ENCODE measurements at regions not wholly inside any gene's neighbourhood (a gene's known extent, or its start where the extent isn't known, plus 50 kb on each side); places are given as distances from the start of the nearest gene placed in this dataset.

DNA sequence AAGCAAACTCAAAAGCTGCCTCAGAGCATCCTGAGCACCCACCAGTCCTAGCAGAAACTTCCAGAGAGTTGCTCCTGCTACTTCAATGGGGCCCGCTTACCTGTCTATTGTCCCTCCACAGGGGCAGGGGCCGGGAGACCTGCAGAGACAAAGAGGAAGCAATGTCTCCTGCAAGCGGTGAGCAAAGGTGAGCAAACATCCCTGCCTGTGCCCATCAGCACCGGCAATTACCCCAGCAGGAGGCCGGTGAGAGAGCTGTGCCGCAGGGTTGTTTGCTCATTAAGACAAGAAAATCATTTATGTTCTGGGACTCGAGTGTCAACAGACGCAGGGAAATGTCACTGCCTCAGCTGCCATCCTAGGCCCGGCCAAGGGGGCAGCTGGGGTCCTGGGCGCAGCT, 53.8 kb upstream of the TARDBP start:
- Histone ChIP-seq H3K9me1 (replicated peaks; ENCODE audit: control insufficient read depth, extremely low read depth, insufficient read depth, low read length) (no peaks in the 10 kb centered on the region), H3K27me3 (ENCODE audit: control insufficient read depth in 2 of 2, insufficient read depth in 2 of 2, low read length in 2 of 2) (peaks cover 0 to 2% of the 10 kb centered on the region in 2 experiments), H3K36me3 (ENCODE audit: control insufficient read depth in 2 of 2, extremely low read depth in 1 of 2, insufficient read depth in 2 of 2, low read length in 2 of 2) (no peaks in the 10 kb centered on the region), H3K9me3 (replicated peaks; ENCODE audit: control insufficient read depth, insufficient read depth, low read length) (no peaks in the 10 kb centered on the region), H3K27ac (ENCODE audit: insufficient read depth, low read depth, low read length) (no peak overlapping the region), H3K4me1 (ENCODE audit: control insufficient read depth, extremely low read depth, insufficient read depth, low read length) (no peaks in the 10 kb centered on the region), H3K79me2 (ENCODE audit: control insufficient read depth, insufficient read depth, low read length) (no peaks in the 10 kb centered on the region), H3K9ac (replicated peaks; ENCODE audit: extremely low read depth, insufficient read depth, low read length) (no peak overlapping the region), H4K20me1 (replicated peaks; ENCODE audit: control insufficient read depth, extremely low read depth, insufficient read depth, low read length) (no peaks in the 10 kb centered on the region), H3K4me3 (replicated peaks in 1 of 3; ENCODE audit: insufficient read depth in 1 of 3, low read depth in 1 of 3, low read length in 3 of 3) (no peak overlapping the region), H2AFZ (ENCODE audit: low read depth, low read length) (no peak overlapping the region), H3K4me2 (ENCODE audit: insufficient read depth, low read length) (no peak overlapping the region)
- intact Hi-C loops (cut with micrococcal nuclease) (no loop called here), dilution Hi-C loops (cut with MboI; ENCODE audit: extremely low pct_ligation_motif_present, low sequenced_read_pairs) (no loop called here)
- TF ChIP-seq, protein P1, sequence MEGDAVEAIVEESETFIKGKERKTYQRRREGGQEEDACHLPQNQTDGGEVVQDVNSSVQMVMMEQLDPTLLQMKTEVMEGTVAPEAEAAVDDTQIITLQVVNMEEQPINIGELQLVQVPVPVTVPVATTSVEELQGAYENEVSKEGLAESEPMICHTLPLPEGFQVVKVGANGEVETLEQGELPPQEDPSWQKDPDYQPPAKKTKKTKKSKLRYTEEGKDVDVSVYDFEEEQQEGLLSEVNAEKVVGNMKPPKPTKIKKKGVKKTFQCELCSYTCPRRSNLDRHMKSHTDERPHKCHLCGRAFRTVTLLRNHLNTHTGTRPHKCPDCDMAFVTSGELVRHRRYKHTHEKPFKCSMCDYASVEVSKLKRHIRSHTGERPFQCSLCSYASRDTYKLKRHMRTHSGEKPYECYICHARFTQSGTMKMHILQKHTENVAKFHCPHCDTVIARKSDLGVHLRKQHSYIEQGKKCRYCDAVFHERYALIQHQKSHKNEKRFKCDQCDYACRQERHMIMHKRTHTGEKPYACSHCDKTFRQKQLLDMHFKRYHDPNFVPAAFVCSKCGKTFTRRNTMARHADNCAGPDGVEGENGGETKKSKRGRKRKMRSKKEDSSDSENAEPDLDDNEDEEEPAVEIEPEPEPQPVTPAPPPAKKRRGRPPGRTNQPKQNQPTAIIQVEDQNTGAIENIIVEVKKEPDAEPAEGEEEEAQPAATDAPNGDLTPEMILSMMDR (IDR thresholded peaks at IDR 0.05; ENCODE audit: extremely low read depth in 1 of 2, insufficient read depth in 1 of 2, low read depth in 1 of 2, low read length in 2 of 2): no peak
- no peak for TF ChIP-seq POLR2AphosphoS5 (IDR thresholded peaks at IDR 0.05; ENCODE audit: insufficient read depth, low read depth, low read length)
- no peak for TF ChIP-seq EZH2 (IDR thresholded peaks at IDR 0.05; ENCODE audit: borderline replicate concordance, low read depth, low read length, severe bottlenecking)
- no peak for TF ChIP-seq MYC (IDR thresholded peaks at IDR 0.05; ENCODE audit: low read depth, low read length)
- TF ChIP-seq POLR2A (IDR thresholded peaks at IDR 0.05; ENCODE audit: low read depth, low read length): no peak
- TF ChIP-seq JUN (IDR thresholded peaks at IDR 0.05; ENCODE audit: borderline replicate concordance, insufficient read depth, insufficient read length, low read depth): no peak
- no peak for TF ChIP-seq FOS (IDR thresholded peaks at IDR 0.05; ENCODE audit: borderline replicate concordance, insufficient read depth, low read length)
- TF ChIP-seq, protein P2, sequence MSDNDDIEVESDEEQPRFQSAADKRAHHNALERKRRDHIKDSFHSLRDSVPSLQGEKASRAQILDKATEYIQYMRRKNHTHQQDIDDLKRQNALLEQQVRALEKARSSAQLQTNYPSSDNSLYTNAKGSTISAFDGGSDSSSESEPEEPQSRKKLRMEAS (IDR thresholded peaks at IDR 0.05; ENCODE audit: insufficient read depth, insufficient read length): no peak
- no peak for TF ChIP-seq GATA2 (IDR thresholded peaks at IDR 0.05; ENCODE audit: insufficient read depth, insufficient read length, low read depth, low read length)
- POLR2A ChIA-PET: no interaction called here
- FAIRE-seq (no peak), DNase-seq (ENCODE audit: low read depth, low spot score) (no peak)
- no TSS peak for BruUV-seq (replicated peaks)
- CTCF ChIA-PET: interaction anchor here (1.1 kb wide), 1 partner anchor 10 kb away, joined by 3 read pairs; no protein-coding TSS in a partner anchor
